ENCODE measurements at regions not wholly inside any gene's neighbourhood (a gene's known extent, or its start where the extent isn't known, plus 50 kb on each side); places are given as distances from the start of the nearest gene placed in this dataset.

DNA sequence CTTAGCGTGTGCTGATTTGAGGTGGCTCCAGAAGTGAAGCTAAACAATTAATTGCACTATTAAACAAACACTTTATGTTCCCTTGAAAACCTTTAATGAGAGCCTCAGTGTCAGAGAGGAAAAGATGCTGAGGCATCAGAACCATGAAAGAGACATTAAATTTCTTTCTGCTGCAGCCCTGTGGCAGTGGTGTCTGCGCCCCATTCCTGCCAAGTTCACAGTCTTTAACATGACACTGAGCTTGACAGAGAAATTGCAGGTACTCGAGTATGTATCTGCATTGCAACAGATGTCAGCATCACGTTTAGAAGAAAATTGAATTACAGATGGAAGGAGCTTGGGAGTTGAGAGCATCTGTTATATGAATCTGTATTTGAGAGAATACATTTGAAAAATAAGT is 111.3 kb upstream of the CREB1 start:
- Histone ChIP-seq H3K27me3 (no peaks in the 10 kb centered on the region), H3K9me3 (no peaks in the 10 kb centered on the region), H3K4me3 (no peak overlapping the region), H3K36me3 (ENCODE audit: low read depth, missing control alignments) (no peaks in the 10 kb centered on the region), H3K4me1 (no peaks in the 10 kb centered on the region), H3K27ac (no peak overlapping the region)
- no peak for TF ChIP-seq POLR2A (IDR thresholded peaks at IDR 0.05)
- TF ChIP-seq, protein P1, sequence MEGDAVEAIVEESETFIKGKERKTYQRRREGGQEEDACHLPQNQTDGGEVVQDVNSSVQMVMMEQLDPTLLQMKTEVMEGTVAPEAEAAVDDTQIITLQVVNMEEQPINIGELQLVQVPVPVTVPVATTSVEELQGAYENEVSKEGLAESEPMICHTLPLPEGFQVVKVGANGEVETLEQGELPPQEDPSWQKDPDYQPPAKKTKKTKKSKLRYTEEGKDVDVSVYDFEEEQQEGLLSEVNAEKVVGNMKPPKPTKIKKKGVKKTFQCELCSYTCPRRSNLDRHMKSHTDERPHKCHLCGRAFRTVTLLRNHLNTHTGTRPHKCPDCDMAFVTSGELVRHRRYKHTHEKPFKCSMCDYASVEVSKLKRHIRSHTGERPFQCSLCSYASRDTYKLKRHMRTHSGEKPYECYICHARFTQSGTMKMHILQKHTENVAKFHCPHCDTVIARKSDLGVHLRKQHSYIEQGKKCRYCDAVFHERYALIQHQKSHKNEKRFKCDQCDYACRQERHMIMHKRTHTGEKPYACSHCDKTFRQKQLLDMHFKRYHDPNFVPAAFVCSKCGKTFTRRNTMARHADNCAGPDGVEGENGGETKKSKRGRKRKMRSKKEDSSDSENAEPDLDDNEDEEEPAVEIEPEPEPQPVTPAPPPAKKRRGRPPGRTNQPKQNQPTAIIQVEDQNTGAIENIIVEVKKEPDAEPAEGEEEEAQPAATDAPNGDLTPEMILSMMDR (IDR thresholded peaks at IDR 0.05), result no peak
- 65 to 78% methylated on average over 4 of the region's 4 CpGs for WGBS, 2 donors
- intact Hi-C loops (cut with DNase I; ENCODE audit: low total_unique reads), result no loop called here
- DNase-seq, result no peak

DNA sequence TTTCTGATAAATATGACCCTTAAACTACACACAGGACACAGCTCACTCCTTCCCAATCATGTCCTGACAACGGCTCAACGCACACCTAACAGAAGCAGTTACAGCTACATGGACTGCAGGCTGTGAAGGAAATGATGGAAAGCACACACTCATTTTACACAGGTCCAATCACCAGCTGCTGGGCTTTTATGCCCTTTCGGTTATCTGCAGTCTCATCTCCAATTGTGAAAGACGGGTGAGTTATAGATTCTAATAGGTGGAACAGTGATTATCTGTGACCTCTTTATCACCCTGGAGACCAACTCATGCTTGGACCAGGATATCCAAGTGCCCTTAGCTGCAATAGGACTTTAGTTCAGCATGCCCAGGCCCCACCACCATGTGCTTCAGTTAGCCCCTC is 110.4 kb upstream of the CREB1 start:
- TF ChIP-seq POLR2A (IDR thresholded peaks at IDR 0.05), result no peak
- TF ChIP-seq, protein P1 (IDR thresholded peaks at IDR 0.05), result no peak
- H3K4me1 ChIP-seq, result no peaks in the 10 kb centered on the region
- intact Hi-C loops (cut with DNase I; ENCODE audit: low total_unique reads), result no loop called here
- H3K27me3 ChIP-seq, result no peaks in the 10 kb centered on the region
- DNase-seq, result no peak
- WGBS, 2 donors, result 89% methylated on average over 4 of the region's 4 CpGs
- H3K36me3 ChIP-seq (ENCODE audit: low read depth, missing control alignments), result no peaks in the 10 kb centered on the region
- H3K27ac ChIP-seq, result no peak overlapping the region
- H3K9me3 ChIP-seq, result no peaks in the 10 kb centered on the region
- no peak overlapping the region for H3K4me3 ChIP-seq

DNA sequence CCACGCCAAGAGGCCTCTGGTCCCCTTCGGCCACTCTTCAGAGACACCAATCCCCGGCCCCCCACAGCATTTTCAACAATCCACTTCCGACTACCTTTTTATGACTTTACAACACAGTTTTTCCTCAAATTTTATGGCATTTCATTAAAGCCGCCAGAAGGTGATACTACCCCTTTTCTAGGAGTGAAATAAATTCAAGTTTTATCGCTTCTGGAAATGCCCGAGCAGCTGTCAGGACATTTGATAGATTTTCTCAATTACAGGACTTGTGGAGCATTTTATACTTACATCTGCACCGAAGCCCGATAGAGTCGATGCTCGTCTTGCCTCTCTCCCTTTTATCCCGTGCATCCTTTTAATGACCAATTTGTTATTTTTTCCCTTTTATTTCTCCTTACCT is 108.1 kb upstream of the CREB1 start:
- H3K27me3 ChIP-seq, result no peaks in the 10 kb centered on the region
- H3K36me3 ChIP-seq (ENCODE audit: low read depth, missing control alignments), result no peaks in the 10 kb centered on the region
- TF ChIP-seq POLR2A (IDR thresholded peaks at IDR 0.05), result no peak
- TF ChIP-seq, protein P1 (IDR thresholded peaks at IDR 0.05), result no peak
- intact Hi-C loops (cut with DNase I; ENCODE audit: low total_unique reads), result no loop called here
- no peak overlapping the region for H3K4me3 ChIP-seq
- 78 to 81% methylated on average over 12 of the region's 12 CpGs for WGBS, 2 donors
- H3K4me1 ChIP-seq, result no peaks in the 10 kb centered on the region
- DNase-seq, result no peak
- no peaks in the 10 kb centered on the region for H3K9me3 ChIP-seq
- H3K27ac ChIP-seq, result no peak overlapping the region

DNA sequence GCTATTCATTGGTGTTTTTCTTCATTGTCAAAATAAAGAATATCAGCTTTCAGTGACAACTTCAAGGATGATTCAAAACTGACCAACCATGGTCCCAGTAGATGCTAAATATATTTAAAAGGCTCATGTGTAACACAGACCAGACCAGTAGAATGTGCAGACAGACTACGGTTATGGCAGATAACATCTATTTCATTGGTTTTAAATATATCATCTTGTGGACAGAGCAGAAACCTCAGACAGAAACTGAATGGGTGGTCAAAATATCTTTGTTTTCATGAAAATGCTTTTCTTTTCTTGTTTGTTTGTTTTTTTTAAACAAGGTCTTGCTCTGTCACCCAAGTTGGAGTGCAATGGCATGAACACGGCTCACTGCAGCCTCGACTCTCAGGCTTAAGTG is 107.4 kb upstream of the CREB1 start:
- TF ChIP-seq, protein P1 (IDR thresholded peaks at IDR 0.05), result no peak
- TF ChIP-seq POLR2A (IDR thresholded peaks at IDR 0.05), result no peak
- 89 to 95% methylated on average over 3 of the region's 3 CpGs for WGBS, 2 donors
- intact Hi-C loops (cut with DNase I; ENCODE audit: low total_unique reads), result no loop called here
- Histone ChIP-seq H3K4me3 (no peak overlapping the region), H3K27me3 (no peaks in the 10 kb centered on the region), H3K4me1 (no peaks in the 10 kb centered on the region), H3K27ac (no peak overlapping the region), H3K36me3 (ENCODE audit: low read depth, missing control alignments) (no peaks in the 10 kb centered on the region), H3K9me3 (no peaks in the 10 kb centered on the region)
- no peak for DNase-seq

DNA sequence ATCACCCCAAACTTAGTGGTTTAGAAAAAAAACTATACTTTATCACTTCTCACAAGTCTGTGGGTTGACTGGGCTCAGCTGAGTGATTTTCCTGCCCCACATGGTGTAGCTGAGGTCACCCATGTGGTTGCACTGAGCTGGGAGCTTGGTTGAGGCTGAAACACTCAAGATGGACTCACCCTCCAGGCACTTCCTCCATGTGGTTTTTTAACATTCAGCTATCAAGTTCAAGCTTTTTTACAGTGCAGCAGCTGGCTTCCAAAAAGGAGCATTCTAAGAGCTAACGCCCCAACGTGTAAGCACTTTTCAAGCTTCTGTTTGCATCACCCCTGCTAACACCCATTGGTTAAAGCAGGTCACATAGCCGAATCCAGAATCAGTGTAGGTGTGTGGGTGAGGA is 105.9 kb upstream of the CREB1 start:
- no peak for TF ChIP-seq POLR2A (IDR thresholded peaks at IDR 0.05)
- TF ChIP-seq, protein P1 (IDR thresholded peaks at IDR 0.05), result no peak
- Histone ChIP-seq H3K9me3 (no peaks in the 10 kb centered on the region), H3K27ac (no peak overlapping the region), H3K4me1 (no peaks in the 10 kb centered on the region), H3K4me3 (no peak overlapping the region), H3K36me3 (ENCODE audit: low read depth, missing control alignments) (no peaks in the 10 kb centered on the region), H3K27me3 (no peaks in the 10 kb centered on the region)
- intact Hi-C loops (cut with DNase I; ENCODE audit: low total_unique reads), result no loop called here
- DNase-seq, result no peak
- WGBS, 2 donors, result 77 to 79% methylated on average over 3 of the region's 3 CpGs
